AG10803 (cell line): ENCODE measurements at regions not wholly inside any gene's neighbourhood (a gene's known extent, or its start where the extent isn't known, plus 50 kb on each side); places are given as distances from the start of the nearest gene placed in this dataset.
"Not testable (repeated sequence)": the region's sequence is repeated elsewhere in the genome, so short reads cannot be mapped to it uniquely, and the experiment has no call there.

Experiments used
- DNase-seq: peaks from one replicate; pipeline ENCODE4 v3.0.0; 2010; ENCODE audit warnings: low read depth
- H3K4me3 ChIP-seq: 2 replicates; pipeline ENCODE4 v1.5.1; 2011; ENCODE audit warnings: mild to moderate bottlenecking, low read length, control low read depth
- TF ChIP-seq, protein P1 (sequence below): conservative IDR thresholded peaks from 2 replicates; pipeline ENCODE4 v1.5.1; 2011; ENCODE audit warnings: mild to moderate bottlenecking, low read length, control low read depth, inconsistent platforms

DNA sequence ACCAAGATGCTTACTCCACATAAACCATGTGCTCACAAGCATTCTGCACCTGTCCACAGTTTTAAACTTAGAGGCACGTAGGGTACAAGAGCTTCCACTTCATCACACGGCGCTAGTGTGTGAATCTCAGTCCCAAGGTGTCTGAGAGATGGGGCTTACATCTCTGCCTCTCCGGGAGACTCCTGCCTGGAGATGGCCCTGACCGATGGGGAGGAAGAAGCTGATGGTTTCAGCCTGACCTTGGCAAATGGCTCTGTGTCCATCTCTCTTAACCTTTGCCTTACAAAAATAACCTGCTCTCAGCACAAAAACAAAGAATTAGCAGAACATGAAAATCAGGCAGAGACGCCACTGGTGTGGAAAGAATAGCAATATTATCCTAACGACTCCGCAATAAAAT lies 559.3 kb upstream of the B3GAT1 start:
- H3K4me3 ChIP-seq, result no peak overlapping the region
- DNase-seq, result no peak
- TF ChIP-seq, protein P1, sequence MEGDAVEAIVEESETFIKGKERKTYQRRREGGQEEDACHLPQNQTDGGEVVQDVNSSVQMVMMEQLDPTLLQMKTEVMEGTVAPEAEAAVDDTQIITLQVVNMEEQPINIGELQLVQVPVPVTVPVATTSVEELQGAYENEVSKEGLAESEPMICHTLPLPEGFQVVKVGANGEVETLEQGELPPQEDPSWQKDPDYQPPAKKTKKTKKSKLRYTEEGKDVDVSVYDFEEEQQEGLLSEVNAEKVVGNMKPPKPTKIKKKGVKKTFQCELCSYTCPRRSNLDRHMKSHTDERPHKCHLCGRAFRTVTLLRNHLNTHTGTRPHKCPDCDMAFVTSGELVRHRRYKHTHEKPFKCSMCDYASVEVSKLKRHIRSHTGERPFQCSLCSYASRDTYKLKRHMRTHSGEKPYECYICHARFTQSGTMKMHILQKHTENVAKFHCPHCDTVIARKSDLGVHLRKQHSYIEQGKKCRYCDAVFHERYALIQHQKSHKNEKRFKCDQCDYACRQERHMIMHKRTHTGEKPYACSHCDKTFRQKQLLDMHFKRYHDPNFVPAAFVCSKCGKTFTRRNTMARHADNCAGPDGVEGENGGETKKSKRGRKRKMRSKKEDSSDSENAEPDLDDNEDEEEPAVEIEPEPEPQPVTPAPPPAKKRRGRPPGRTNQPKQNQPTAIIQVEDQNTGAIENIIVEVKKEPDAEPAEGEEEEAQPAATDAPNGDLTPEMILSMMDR, result no peak

DNA sequence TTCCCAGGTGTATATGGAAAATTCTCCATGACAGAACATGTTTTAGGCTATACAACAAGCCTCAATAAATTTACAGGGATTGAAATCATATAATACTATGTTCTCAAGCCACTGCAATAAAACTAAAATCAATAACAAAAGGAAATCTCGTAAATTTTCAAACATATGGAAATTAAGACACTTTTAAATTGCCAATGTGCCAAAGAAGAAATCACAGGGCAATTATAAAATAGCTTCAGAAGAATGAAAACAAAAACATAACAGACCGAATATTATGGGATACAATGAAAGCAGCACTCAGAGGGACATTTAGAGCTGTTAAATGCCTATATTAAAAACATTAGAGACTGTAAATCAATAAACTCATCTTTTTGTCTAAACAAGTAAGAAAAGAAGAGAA lies 555.7 kb upstream of the B3GAT1 start:
- TF ChIP-seq, protein P1, result no peak
- no peak for DNase-seq
- H3K4me3 ChIP-seq, result no peak overlapping the region

DNA sequence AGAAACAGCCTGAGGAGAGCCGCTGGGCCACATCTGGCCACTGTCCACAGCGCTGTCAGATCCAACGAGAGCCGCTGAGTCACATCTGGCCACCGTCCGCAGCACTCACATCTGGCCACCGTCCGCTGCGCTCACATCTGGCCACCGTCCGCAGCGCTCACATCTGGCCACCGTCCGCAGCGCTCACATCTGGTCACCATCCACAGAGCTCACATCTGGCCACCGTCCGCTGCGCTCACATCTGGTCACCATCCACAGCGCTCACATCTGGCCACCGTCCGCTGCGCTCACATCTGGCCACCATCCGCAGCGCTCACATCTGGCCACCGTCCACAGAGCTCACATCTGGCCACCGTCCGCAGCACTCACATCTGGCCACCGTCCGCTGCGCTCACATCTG lies 549.3 kb upstream of the B3GAT1 start:
- H3K4me3 ChIP-seq, DNase-seq: not testable (repeated sequence)

- TF ChIP-seq, protein P1, result no peak
- DNase-seq, result no peak
- no peak overlapping the region for H3K4me3 ChIP-seq
Measured at GRCh38 chr11:134958870-134959269, 546.8 kb upstream of the B3GAT1 start.

GRCh38 chr11:134958336-134958640 lies 546.2 kb upstream of the B3GAT1 start:
- TF ChIP-seq, protein P1, result no peak
- DNase-seq, result no peak
- no peak overlapping the region for H3K4me3 ChIP-seq

DNA sequence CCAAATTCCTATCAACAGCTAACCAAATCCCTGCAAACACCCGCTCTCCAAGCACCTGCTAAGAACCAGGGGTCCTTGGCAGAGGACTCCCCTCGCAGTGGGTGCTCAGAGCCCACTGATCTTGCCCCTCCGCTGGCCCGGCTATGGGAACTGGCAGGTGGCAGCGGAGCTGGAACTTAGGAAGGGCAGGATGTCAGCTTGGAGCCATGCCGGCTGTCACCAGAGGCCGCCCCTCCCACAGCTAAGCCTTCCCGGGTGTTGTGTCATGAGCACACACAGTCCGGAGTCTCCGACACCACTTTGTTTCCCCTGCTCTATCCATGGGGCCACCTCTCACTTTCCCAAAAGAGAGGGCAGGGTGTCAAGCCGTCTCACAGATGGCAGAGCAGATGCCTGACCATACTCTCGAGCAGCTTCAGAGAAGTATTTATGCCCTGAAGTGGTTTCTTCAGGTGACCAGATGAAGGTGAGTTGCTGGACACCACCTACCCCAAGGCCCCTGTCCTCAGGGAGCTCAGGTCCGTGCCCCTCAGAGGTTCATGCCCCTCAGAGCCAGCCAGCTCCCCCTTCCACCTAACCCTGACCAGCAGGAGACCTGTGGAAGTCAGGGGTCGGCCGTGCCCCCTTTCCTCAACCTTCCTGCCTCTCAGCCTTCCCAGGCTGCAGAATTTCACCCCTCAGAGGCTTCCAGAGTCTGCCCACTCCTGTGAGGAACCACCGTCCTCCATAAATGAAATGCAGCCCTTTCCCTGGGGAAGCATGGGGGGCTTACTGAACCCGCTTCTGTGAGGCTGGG lies 545.7 kb upstream of the B3GAT1 start:
- no peak for DNase-seq
- TF ChIP-seq, protein P1, result no peak
- no peak overlapping the region for H3K4me3 ChIP-seq

- no peak overlapping the region for H3K4me3 ChIP-seq
- TF ChIP-seq, protein P1, result no peak
- DNase-seq, result no peak
Measured at GRCh38 chr11:134956450-134957210, 544.6 kb upstream of the B3GAT1 start.

DNA sequence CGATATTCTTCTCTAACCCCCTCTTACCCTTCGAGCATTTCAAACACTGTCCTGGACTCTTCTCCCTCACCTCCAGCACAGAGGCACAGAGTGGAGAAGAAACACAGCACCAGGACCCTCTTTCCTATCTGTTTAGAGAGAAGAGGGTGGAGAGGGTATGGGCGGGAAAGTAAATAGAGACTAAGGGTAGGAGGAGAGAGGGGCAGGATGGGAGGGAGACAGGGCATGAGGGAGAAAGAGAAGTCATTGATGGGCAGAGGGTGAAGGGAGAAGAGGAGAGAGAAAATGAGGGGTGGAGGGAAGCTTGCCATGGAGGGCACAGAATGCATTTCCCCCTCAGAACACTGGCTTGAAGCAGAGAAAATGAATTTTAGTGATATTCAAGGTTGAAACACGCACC lies 543.9 kb upstream of the B3GAT1 start:
- DNase-seq, H3K4me3 ChIP-seq: not testable (repeated sequence)
